ENCODE measurements at regions not wholly inside any gene's neighbourhood (a gene's known extent, or its start where the extent isn't known, plus 50 kb on each side); places are given as distances from the start of the nearest gene placed in this dataset.

GRCh38 chr6:164291224-164291623 lies 876.7 kb downstream of the QKI start:
- Histone ChIP-seq H3K9ac (ENCODE audit: low read length) (no peak overlapping the region), H3K4me1 (ENCODE audit: low read length) (no peaks in the 10 kb centered on the region), H3F3A (ENCODE audit: insufficient read depth, low read length) (no peaks in the 10 kb centered on the region), H3K4me2 (ENCODE audit: low read depth, low read length) (no peak overlapping the region), H3K36me3 (replicated peaks; ENCODE audit: insufficient read depth, low read length) (no peaks in the 10 kb centered on the region), H4K20me1 (ENCODE audit: insufficient read depth, low read length) (no peaks in the 10 kb centered on the region), H3K27ac (ENCODE audit: low read length) (no peak overlapping the region), H3K79me2 (ENCODE audit: low read length) (no peaks in the 10 kb centered on the region), H2AFZ (ENCODE audit: low read length) (no peak overlapping the region), H3K9me3 (replicated peaks; ENCODE audit: insufficient read depth, low read length) (no peaks in the 10 kb centered on the region), H3K9me2 (replicated peaks; ENCODE audit: insufficient read depth, low read length) (no peaks in the 10 kb centered on the region), H3K4me3 (ENCODE audit: low read length) (no peak overlapping the region), H3K27me3 (replicated peaks; ENCODE audit: insufficient read depth, low read length) (no peaks in the 10 kb centered on the region)
- DNase-seq, result no peak
- TF ChIP-seq CTCF (IDR thresholded peaks at IDR 0.05; ENCODE audit: low read length) (no peak), EZH2 (optimal IDR thresholded peaks at IDR 0.05; ENCODE audit: low read depth, low read length) (no peak), EZH2phosphoT487 (IDR thresholded peaks at IDR 0.05; ENCODE audit: low read length) (no peak)

- Histone ChIP-seq H3K4me3 (ENCODE audit: low read length) (no peak overlapping the region), H3K79me2 (ENCODE audit: low read length) (no peaks in the 10 kb centered on the region), H3K9ac (ENCODE audit: low read length) (no peak overlapping the region), H3K4me1 (ENCODE audit: low read length) (no peaks in the 10 kb centered on the region), H3K27ac (ENCODE audit: low read length) (no peak overlapping the region), H3K4me2 (ENCODE audit: low read depth, low read length) (no peak overlapping the region), H3K27me3 (replicated peaks; ENCODE audit: insufficient read depth, low read length) (no peaks in the 10 kb centered on the region), H3F3A (ENCODE audit: insufficient read depth, low read length) (no peaks in the 10 kb centered on the region), H3K9me2 (replicated peaks; ENCODE audit: insufficient read depth, low read length) (no peaks in the 10 kb centered on the region), H3K9me3 (replicated peaks; ENCODE audit: insufficient read depth, low read length) (no peaks in the 10 kb centered on the region), H4K20me1 (ENCODE audit: insufficient read depth, low read length) (no peaks in the 10 kb centered on the region), H3K36me3 (replicated peaks; ENCODE audit: insufficient read depth, low read length) (no peaks in the 10 kb centered on the region), H2AFZ (ENCODE audit: low read length) (no peak overlapping the region)
- TF ChIP-seq EZH2phosphoT487 (IDR thresholded peaks at IDR 0.05; ENCODE audit: low read length), result no peak
- no peak for TF ChIP-seq CTCF (IDR thresholded peaks at IDR 0.05; ENCODE audit: low read length)
- TF ChIP-seq EZH2 (optimal IDR thresholded peaks at IDR 0.05; ENCODE audit: low read depth, low read length), result no peak
- DNase-seq, result no peak
These were observed 875.6 kb downstream of the QKI start for GRCh38 chr6:164290101-164290500.

GRCh38 chr6:164286011-164286410 lies 871.5 kb downstream of the QKI start:
- Histone ChIP-seq H3K4me2 (ENCODE audit: low read depth, low read length) (no peak overlapping the region), H3K9me2 (replicated peaks; ENCODE audit: insufficient read depth, low read length) (no peaks in the 10 kb centered on the region), H3K27me3 (replicated peaks; ENCODE audit: insufficient read depth, low read length) (no peaks in the 10 kb centered on the region), H3K9me3 (replicated peaks; ENCODE audit: insufficient read depth, low read length) (no peaks in the 10 kb centered on the region), H3K36me3 (replicated peaks; ENCODE audit: insufficient read depth, low read length) (no peaks in the 10 kb centered on the region), H3F3A (ENCODE audit: insufficient read depth, low read length) (no peaks in the 10 kb centered on the region), H3K27ac (ENCODE audit: low read length) (no peak overlapping the region), H4K20me1 (ENCODE audit: insufficient read depth, low read length) (no peaks in the 10 kb centered on the region), H3K9ac (ENCODE audit: low read length) (no peak overlapping the region), H3K79me2 (ENCODE audit: low read length) (no peaks in the 10 kb centered on the region), H2AFZ (ENCODE audit: low read length) (no peak overlapping the region), H3K4me1 (ENCODE audit: low read length) (no peaks in the 10 kb centered on the region), H3K4me3 (ENCODE audit: low read length) (no peak overlapping the region)
- DNase-seq, result no peak
- TF ChIP-seq CTCF (IDR thresholded peaks at IDR 0.05; ENCODE audit: low read length), result no peak
- TF ChIP-seq EZH2phosphoT487 (IDR thresholded peaks at IDR 0.05; ENCODE audit: low read length), result no peak
- TF ChIP-seq EZH2 (optimal IDR thresholded peaks at IDR 0.05; ENCODE audit: low read depth, low read length), result no peak

Data from MM.1S (cell line).